GM12878 (cell line): ENCODE measurements at regions not wholly inside any gene's neighbourhood (a gene's known extent, or its start where the extent isn't known, plus 50 kb on each side); places are given as distances from the start of the nearest gene placed in this dataset.

Experiments used
- BHLHE40 ChIP-seq, 2 experiments: fragments of 450-650 bp in 1 of 2; IDR thresholded peaks; 2 replicates each; pipeline ENCODE4 v1.6.1; 2011 to 2017; ENCODE audit warnings: low read depth in 2 of 2, borderline replicate concordance in 1 of 2, improper control_type of control experiment in 1 of 2, low read length in 1 of 2, mild to moderate bottlenecking in 1 of 2
- CTCF ChIP-seq, 3 experiments: IDR thresholded peaks in 2 of 3; conservative IDR thresholded peaks in 1 of 3; 2 replicates each; pipeline ENCODE4 v1.5.1; 2011; ENCODE audit warnings: low read depth in 3 of 3, low read length in 3 of 3, mild to moderate bottlenecking in 3 of 3, control low read depth in 2 of 3, moderate library complexity in 2 of 3, inconsistent platforms in 1 of 3, mixed read lengths in 1 of 3; ENCODE audit not compliant: control insufficient read depth in 2 of 3, insufficient read depth in 1 of 3; ENCODE audit errors: extremely low read depth in 1 of 3
- FOS ChIP-seq: IDR thresholded peaks from 3 replicates; pipeline ENCODE4 v1.6.1; 2011; ENCODE audit warnings: borderline replicate concordance; ENCODE audit not compliant: insufficient read length; ENCODE audit errors: extremely low read depth
- IRF5 ChIP-seq: fragments of 450-650 bp; IDR thresholded peaks from 2 replicates; pipeline ENCODE4 v1.6.1; 2017; ENCODE audit warnings: borderline replicate concordance
- JUND ChIP-seq: IDR thresholded peaks from 2 replicates; pipeline ENCODE4 v1.6.1; 2012; ENCODE audit warnings: low read depth, mild to moderate bottlenecking, low read length, improper control_type of control experiment, moderate library complexity
- MAX ChIP-seq: IDR thresholded peaks from 2 replicates; pipeline ENCODE4 v1.6.1; 2012; ENCODE audit warnings: low read depth, low read length, improper control_type of control experiment
- MEF2A ChIP-seq: IDR thresholded peaks from 2 replicates; pipeline ENCODE4 v1.6.1; 2011; ENCODE audit warnings: low read depth, mild to moderate bottlenecking, low read length, moderate library complexity; ENCODE audit not compliant: insufficient read depth
- POLR2AphosphoS5 ChIP-seq: IDR thresholded peaks from 2 replicates; pipeline ENCODE4 v1.6.1; 2011; ENCODE audit warnings: mild to moderate bottlenecking, low read length, inconsistent platforms
- TAF1 ChIP-seq: IDR thresholded peaks from 2 replicates; pipeline ENCODE4 v1.6.1; 2011; ENCODE audit warnings: mild to moderate bottlenecking, low read depth, low read length, borderline replicate concordance
- ZBTB33 ChIP-seq: fragments of 450-650 bp; IDR thresholded peaks from 2 replicates; pipeline ENCODE4 v1.6.1; 2017; ENCODE audit warnings: mild to moderate bottlenecking
- ZNF274 ChIP-seq: IDR thresholded peaks from one replicate; pipeline ENCODE4 v1.8.0; 2011; ENCODE audit not compliant: insufficient read length, insufficient read depth

GRCh38 chr7:149580328-149580727, 82.7 kb upstream of the ZNF746 start:
- TF ChIP-seq POLR2AphosphoS5 (no peak), MAX (no peak), CTCF (IDR thresholded peaks at IDR 0.05 in 2 of 3, conservative IDR thresholded peaks at IDR 0.05 in 1 of 3; ENCODE audit: control insufficient read depth in 2 of 3, extremely low read depth in 1 of 3, insufficient read depth in 1 of 3, low read depth in 3 of 3, low read length in 3 of 3) (no peak), ZBTB33 (no peak), ZNF274 (no peak), JUND (no peak), TAF1 (no peak), MEF2A (no peak), FOS (no peak), IRF5 (no peak), BHLHE40 (IDR thresholded peaks at IDR 0.05; ENCODE audit: borderline replicate concordance in 1 of 2, low read depth in 2 of 2, low read length in 1 of 2) (no peak)
